ENCODE measurements at regions not wholly inside any gene's neighbourhood (a gene's known extent, or its start where the extent isn't known, plus 50 kb on each side); places are given as distances from the start of the nearest gene placed in this dataset.

DNA sequence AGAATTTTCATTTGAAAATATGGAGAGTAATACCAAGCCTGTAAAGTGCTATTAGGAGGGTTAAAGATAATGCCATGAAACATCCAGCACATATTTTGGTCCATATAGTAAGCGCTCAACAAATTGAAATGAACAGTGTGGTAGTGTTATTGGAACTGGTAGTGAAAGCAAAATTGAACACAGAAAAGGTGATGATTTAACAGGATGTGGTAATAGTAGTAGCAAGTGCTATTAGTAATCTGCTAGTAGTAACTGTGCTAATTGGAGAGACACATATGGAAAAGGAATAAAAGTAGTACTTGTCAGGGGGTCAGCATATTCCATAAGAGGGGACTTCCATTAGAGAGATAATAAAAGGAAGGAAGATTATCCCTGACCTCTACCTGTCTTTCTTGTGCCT is 187.3 kb downstream of the HTR1A start (continued):
- no peak for TF ChIP-seq MXI1 (IDR thresholded peaks at IDR 0.05; ENCODE audit: low read depth, low read length)
- no peak for TF ChIP-seq ZBED1 (IDR thresholded peaks at IDR 0.05; ENCODE audit: borderline replicate concordance)
- TF ChIP-seq PML (IDR thresholded peaks at IDR 0.05; ENCODE audit: low read length), result no peak
- TF ChIP-seq, protein P1, sequence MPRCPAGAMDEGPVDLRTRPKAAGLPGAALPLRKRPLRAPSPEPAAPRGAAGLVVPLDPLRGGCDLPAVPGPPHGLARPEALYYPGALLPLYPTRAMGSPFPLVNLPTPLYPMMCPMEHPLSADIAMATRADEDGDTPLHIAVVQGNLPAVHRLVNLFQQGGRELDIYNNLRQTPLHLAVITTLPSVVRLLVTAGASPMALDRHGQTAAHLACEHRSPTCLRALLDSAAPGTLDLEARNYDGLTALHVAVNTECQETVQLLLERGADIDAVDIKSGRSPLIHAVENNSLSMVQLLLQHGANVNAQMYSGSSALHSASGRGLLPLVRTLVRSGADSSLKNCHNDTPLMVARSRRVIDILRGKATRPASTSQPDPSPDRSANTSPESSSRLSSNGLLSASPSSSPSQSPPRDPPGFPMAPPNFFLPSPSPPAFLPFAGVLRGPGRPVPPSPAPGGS (IDR thresholded peaks at IDR 0.05; ENCODE audit: borderline replicate concordance, insufficient read depth, low read depth, low read length, poor library complexity, severe bottlenecking), result no peak
- TF ChIP-seq, protein P2, sequence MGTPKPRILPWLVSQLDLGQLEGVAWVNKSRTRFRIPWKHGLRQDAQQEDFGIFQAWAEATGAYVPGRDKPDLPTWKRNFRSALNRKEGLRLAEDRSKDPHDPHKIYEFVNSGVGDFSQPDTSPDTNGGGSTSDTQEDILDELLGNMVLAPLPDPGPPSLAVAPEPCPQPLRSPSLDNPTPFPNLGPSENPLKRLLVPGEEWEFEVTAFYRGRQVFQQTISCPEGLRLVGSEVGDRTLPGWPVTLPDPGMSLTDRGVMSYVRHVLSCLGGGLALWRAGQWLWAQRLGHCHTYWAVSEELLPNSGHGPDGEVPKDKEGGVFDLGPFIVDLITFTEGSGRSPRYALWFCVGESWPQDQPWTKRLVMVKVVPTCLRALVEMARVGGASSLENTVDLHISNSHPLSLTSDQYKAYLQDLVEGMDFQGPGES (IDR thresholded peaks at IDR 0.05), result no peak
- TF ChIP-seq NR2F1 (conservative IDR thresholded peaks at IDR 0.05), result no peak
- no peak for TF ChIP-seq STAT1 (conservative IDR thresholded peaks at IDR 0.05)
- no peak for TF ChIP-seq WRNIP1 (IDR thresholded peaks at IDR 0.05; ENCODE audit: borderline replicate concordance, low read depth, low read length)

DNA sequence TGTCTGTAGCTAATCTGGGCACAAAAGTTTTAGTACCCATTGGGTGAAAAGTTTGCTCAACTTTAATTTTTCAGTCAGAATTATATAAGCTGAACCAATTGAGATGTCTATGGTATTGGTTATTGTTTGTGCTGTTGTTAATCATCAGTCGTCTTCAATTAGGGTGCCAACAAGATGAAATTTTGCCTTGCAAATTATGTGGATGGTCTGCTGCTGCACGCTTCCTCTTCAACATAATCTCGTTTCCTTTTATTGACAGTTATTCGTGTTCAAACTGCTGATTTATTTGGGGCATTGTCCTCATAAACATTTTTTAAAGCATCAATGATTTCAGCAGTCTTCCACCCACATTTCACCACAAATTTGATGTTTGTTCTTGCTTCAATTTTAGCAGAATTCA is 194.0 kb downstream of the HTR1A start:
- Histone ChIP-seq H3K4me2 (ENCODE audit: control insufficient read depth, insufficient read depth) (no peak overlapping the region), H3K9ac (ENCODE audit: control insufficient read depth, insufficient read depth, low read length) (no peak overlapping the region), H3K36me3 (ENCODE audit: control insufficient read depth in 2 of 2, insufficient read depth in 2 of 2, low read length in 1 of 2) (no peaks in the 10 kb centered on the region), H3K27me3 (replicated peaks in 1 of 2; ENCODE audit: control insufficient read depth in 2 of 2, insufficient read depth in 2 of 2, low read length in 1 of 2) (no peaks in the 10 kb centered on the region), H4K20me1 (ENCODE audit: control insufficient read depth, insufficient read depth) (no peaks in the 10 kb centered on the region), H3K4me1 (ENCODE audit: control insufficient read depth, insufficient read depth, low read length) (no peaks in the 10 kb centered on the region), H3K79me2 (ENCODE audit: control insufficient read depth, insufficient read depth, low read length) (no peaks in the 10 kb centered on the region), H3K9me3 (replicated peaks; ENCODE audit: control insufficient read depth, insufficient read depth, low read length) (no peaks in the 10 kb centered on the region), H3K27ac (ENCODE audit: control insufficient read depth, insufficient read depth) (no peak overlapping the region), H3K4me3 (no peak overlapping the region), H2AFZ (ENCODE audit: control insufficient read depth, low read depth, low read length) (no peak overlapping the region)
- TF ChIP-seq NFYB (IDR thresholded peaks at IDR 0.05; ENCODE audit: insufficient read depth, low read depth, low read length), result no peak
- no peak for TF ChIP-seq SP1 (IDR thresholded peaks at IDR 0.05; ENCODE audit: low read depth, low read length)
- TF ChIP-seq SUZ12 (IDR thresholded peaks at IDR 0.05; ENCODE audit: unreplicated experiment), result no peak
- TF ChIP-seq, protein P3, sequence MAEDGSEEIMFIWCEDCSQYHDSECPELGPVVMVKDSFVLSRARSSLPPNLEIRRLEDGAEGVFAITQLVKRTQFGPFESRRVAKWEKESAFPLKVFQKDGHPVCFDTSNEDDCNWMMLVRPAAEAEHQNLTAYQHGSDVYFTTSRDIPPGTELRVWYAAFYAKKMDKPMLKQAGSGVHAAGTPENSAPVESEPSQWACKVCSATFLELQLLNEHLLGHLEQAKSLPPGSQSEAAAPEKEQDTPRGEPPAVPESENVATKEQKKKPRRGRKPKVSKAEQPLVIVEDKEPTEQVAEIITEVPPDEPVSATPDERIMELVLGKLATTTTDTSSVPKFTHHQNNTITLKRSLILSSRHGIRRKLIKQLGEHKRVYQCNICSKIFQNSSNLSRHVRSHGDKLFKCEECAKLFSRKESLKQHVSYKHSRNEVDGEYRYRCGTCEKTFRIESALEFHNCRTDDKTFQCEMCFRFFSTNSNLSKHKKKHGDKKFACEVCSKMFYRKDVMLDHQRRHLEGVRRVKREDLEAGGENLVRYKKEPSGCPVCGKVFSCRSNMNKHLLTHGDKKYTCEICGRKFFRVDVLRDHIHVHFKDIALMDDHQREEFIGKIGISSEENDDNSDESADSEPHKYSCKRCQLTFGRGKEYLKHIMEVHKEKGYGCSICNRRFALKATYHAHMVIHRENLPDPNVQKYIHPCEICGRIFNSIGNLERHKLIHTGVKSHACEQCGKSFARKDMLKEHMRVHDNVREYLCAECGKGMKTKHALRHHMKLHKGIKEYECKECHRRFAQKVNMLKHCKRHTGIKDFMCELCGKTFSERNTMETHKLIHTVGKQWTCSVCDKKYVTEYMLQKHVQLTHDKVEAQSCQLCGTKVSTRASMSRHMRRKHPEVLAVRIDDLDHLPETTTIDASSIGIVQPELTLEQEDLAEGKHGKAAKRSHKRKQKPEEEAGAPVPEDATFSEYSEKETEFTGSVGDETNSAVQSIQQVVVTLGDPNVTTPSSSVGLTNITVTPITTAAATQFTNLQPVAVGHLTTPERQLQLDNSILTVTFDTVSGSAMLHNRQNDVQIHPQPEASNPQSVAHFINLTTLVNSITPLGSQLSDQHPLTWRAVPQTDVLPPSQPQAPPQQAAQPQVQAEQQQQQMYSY (CRISPR knock-in tag; IDR thresholded peaks at IDR 0.05), result no peak
- TF ChIP-seq BRCA1 (IDR thresholded peaks at IDR 0.05; ENCODE audit: low read depth, low read length), result no peak
- no peak for TF ChIP-seq POLR2AphosphoS5 (IDR thresholded peaks at IDR 0.05; ENCODE audit: low read length)
- no peak for TF ChIP-seq POLR2AphosphoS2 (IDR thresholded peaks at IDR 0.05; ENCODE audit: low read depth, low read length)
- no peak for TF ChIP-seq CBX5 (IDR thresholded peaks at IDR 0.05; ENCODE audit: low read depth)
- no peak for TF ChIP-seq MXI1 (IDR thresholded peaks at IDR 0.05; ENCODE audit: low read depth, low read length)
- TF ChIP-seq NBN (IDR thresholded peaks at IDR 0.05), result no peak
- intact Hi-C loops (cut with micrococcal nuclease; ENCODE audit: unreplicated experiment) (no loop called here), in situ Hi-C loops (cut with MboI) (no loop called here)
- BruUV-seq (replicated peaks), result no TSS peak
- DNase-seq (ENCODE audit: low read depth, low spot score) (no peak), FAIRE-seq (no peak), ATAC-seq (peak; percentile 49)
- ChIA-PET CTCF (interaction anchor here (0.5 to 0.6 kb wide), 2 partner anchors 52 to 697 kb away, joined by 3 read pairs; no protein-coding TSS in a partner anchor), SMC1A (ENCODE audit: uncharacterized antibody, unreplicated experiment) (no interaction called here), RAD21 (ENCODE audit: unreplicated experiment) (no interaction called here), POLR2A (no interaction called here)
- WGBS (ENCODE audit: insufficient coverage, insufficient replicate concordance, low lambda C conversion rate, missing lambda C conversion rate), result 2% methylated on average over 4 of the region's 4 CpGs

Measured in GM12878 (cell line).